ENCODE measurements at regions not wholly inside any gene's neighbourhood (a gene's known extent, or its start where the extent isn't known, plus 50 kb on each side); places are given as distances from the start of the nearest gene placed in this dataset.

DNA sequence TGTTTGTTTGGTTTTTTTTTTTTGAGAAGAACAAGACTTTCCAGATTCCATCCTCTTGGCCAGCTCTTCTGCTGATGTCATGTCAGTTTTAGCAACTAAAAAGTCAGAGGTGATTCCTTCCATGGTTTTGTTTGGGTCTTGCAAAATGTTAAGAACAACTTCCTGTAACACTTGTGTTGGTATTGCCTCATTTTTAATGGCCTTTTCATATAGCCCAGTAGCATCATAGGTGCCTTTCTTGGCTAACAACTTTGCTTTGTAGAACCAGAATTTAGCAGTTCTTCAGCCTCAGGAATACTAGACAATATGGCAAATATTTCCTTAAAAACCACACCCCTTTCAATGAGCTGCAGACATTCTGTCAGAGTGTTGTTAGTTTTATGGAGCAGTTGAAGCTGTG lies 99.5 kb upstream of the SIRPG start:
- TF ChIP-seq, protein P1, sequence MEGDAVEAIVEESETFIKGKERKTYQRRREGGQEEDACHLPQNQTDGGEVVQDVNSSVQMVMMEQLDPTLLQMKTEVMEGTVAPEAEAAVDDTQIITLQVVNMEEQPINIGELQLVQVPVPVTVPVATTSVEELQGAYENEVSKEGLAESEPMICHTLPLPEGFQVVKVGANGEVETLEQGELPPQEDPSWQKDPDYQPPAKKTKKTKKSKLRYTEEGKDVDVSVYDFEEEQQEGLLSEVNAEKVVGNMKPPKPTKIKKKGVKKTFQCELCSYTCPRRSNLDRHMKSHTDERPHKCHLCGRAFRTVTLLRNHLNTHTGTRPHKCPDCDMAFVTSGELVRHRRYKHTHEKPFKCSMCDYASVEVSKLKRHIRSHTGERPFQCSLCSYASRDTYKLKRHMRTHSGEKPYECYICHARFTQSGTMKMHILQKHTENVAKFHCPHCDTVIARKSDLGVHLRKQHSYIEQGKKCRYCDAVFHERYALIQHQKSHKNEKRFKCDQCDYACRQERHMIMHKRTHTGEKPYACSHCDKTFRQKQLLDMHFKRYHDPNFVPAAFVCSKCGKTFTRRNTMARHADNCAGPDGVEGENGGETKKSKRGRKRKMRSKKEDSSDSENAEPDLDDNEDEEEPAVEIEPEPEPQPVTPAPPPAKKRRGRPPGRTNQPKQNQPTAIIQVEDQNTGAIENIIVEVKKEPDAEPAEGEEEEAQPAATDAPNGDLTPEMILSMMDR (IDR thresholded peaks at IDR 0.05) = no peak
- TF ChIP-seq POLR2A (IDR thresholded peaks at IDR 0.05) = no peak

Data from esophagus squamous epithelium (tissue), 4 donors.